OCI-LY3 (cell line): ENCODE measurements at regions not wholly inside any gene's neighbourhood (a gene's known extent, or its start where the extent isn't known, plus 50 kb on each side); places are given as distances from the start of the nearest gene placed in this dataset.

ENCODE experiments used
- EZH2phosphoT487 ChIP-seq: fragments of 200-600 bp; shearing (Covaris generic); IDR thresholded peaks from 2 replicates; pipeline ENCODE4 v1.6.1; 2018; ENCODE audit warnings: antibody characterized with exemption, mixed run types, low read depth
- TF ChIP-seq, protein P1 (sequence below): fragments of 200-600, 300-600 bp; sonication (generic); IDR thresholded peaks from 2 replicates; pipeline ENCODE4 v1.5.1; 2014; ENCODE audit warnings: antibody characterized with exemption, low read length, low read depth

DNA sequence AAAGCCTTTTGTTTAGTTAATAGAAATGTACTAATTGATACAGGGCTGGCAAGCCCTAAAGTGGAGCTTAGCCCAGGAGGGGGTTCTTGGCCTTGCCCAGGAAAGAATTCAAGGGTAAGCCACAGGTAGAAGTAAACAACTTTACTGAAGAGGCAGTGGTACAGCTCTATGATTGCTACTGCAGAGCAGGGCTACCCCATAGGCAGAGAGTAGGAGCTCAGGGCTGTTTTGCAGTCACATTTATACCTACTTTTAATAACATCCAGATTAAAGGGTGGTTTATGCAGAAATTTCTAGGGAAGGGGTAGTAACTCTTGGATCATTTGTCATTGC is 680.4 kb upstream of the GJE1 start:
- TF ChIP-seq EZH2phosphoT487 = no peak
- TF ChIP-seq, protein P1, sequence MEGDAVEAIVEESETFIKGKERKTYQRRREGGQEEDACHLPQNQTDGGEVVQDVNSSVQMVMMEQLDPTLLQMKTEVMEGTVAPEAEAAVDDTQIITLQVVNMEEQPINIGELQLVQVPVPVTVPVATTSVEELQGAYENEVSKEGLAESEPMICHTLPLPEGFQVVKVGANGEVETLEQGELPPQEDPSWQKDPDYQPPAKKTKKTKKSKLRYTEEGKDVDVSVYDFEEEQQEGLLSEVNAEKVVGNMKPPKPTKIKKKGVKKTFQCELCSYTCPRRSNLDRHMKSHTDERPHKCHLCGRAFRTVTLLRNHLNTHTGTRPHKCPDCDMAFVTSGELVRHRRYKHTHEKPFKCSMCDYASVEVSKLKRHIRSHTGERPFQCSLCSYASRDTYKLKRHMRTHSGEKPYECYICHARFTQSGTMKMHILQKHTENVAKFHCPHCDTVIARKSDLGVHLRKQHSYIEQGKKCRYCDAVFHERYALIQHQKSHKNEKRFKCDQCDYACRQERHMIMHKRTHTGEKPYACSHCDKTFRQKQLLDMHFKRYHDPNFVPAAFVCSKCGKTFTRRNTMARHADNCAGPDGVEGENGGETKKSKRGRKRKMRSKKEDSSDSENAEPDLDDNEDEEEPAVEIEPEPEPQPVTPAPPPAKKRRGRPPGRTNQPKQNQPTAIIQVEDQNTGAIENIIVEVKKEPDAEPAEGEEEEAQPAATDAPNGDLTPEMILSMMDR = no peak
